ENCODE measurements at regions not wholly inside any gene's neighbourhood (a gene's known extent, or its start where the extent isn't known, plus 50 kb on each side); places are given as distances from the start of the nearest gene placed in this dataset.
"Not testable (repeated sequence)": the region's sequence is repeated elsewhere in the genome, so short reads cannot be mapped to it uniquely, and the experiment has no call there.

DNA sequence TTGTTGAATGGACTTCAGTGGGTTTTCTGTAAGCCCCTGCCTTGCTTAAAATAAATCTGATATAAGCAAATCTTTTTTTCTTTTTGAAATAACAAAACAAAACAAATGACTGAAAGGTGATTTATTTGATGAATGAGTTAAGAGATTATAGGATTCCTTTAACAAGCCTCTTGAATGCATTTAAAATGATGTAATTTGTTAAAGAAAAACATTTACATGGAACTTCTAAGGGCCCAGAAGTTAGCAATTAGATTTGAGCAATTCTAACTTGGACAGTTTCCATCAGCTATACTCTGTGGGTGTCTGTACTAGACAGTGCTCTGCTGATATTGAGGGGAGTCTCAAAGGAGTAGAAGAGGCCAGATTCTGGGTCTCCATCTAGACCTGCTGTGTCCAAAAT is 143.5 kb upstream of the RAG2 start:
- DNase-seq (ENCODE audit: low read depth, low spot score): no peak

DNA sequence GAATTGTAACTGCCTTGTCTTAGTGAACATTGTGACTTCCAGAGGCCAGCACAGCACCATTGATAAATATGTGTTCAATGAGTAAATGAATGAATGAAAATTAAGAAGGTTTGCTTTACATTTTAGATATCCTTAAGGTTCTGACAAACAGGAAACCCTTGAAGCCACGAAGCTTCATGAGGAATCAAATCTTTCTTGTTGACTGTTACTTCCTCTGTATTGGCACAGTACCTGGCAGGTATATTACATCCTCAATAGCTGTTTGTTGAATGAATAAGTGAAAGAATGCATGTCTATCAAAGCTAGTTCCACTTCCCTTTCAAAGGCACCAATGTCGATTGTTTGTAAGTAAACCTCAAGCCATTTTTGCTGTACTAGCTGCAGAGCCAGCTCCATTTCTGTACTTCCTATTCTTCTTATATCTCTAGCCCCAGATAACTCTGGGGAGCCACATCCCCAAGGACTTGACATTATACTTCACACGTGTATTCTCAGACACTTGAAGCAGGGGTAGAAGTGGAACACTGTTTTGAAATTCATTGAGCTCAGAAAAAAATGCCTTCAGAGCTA is 140.3 kb upstream of the RAG2 start:
- DNase-seq (ENCODE audit: low read depth, low spot score): no peak

DNA sequence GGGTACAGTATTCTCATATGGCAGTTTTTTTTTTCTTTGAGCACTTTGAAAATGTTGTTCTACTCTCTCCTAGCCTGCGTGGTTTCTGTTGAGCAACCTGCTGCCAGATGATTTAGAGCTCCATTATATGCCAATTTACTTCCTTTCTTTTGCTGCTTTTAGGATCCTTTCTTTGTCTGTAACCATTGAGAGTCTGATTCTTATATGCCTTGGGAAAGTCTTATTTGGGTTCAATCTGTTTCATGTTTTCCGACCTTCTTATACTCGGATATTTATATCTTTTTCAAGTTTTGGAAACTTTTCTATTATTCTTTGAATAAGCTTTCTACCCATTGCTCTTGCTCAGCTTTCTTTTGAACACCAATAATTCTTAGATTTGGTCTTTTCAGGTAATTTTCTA is 138.1 kb upstream of the RAG2 start:
- DNase-seq (ENCODE audit: low read depth, low spot score): no peak

DNA sequence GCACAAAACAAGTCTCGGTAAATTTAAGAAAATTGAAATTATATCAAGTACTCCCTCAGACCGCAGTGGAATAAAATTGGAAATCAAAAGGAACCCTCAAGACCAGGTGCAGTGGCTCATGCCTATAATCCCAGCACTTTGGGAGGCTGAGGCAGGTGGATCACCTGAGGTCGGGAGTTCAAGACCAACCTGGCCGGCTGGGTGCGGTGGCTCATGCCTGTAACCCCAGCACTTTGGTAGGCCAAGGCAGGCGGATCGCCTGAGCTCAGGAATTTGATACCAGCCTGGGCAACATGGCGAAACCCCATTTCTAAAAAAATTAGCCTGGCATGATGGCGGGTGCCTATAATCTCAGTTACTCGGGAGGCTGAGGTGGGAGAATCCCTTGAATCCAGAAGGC is 135.7 kb upstream of the RAG2 start:
- DNase-seq (ENCODE audit: low read depth, low spot score): not testable (repeated sequence)

DNA sequence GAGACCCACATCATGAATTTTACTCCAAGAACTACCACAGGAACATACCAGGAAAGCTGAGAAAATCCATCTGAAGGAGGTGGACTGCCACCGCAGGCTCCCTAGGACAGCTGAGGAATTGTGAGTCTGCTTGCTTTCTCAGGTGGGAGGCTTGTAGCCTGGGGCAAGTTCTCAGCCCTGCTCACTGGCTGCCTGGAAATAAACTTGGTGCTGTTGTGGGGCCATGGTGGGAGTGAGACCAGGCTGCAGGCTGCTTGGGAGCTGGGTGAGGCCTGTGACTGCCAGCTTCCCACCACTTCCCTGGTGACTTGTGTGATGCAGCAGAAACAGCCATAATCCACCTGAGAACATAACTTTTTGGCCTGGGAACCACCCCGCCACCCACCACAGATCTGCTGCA is 132.7 kb upstream of the RAG2 start:
- DNase-seq (ENCODE audit: low read depth, low spot score): no peak

DNA sequence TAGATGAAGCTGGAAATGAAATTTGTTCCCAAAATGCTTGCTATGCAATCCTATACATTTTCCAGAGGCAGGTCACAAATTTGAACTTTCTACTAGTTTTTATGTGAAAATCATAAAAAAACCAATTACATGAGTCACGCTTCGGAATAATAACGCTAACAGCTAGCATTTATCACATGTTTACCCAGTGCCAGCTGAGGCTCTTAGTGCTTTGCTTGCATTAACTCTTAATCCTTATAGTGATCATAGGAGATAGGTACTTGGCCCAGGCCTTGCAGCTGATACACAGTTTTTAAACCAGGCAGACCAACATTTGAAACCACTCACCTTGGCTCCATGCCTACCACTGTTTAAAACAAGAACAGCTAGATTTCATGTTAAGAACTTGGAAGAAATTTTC is 131.8 kb upstream of the RAG2 start:
- DNase-seq (ENCODE audit: low read depth, low spot score): no peak

DNA sequence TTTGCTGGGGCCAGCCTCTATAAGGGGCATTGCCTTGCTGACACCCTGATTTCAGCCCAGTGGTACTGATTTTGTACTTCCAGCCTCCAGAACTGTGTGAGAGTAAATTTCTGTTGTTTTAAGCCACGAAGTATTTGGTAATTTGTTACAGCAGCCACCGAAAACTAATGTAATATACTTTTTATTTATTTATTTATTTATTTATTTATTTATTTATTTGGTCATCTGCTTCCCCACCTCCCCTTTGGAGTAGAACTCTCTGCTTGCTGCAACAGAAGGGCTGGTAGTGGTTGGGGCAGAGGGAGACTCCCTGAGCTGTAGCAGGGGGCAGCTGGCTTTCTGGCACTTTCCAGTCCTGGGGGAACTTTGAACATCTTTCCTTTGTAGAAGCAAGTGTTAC is 128.4 kb upstream of the RAG2 start:
- no peak for DNase-seq (ENCODE audit: low read depth, low spot score)

DNA sequence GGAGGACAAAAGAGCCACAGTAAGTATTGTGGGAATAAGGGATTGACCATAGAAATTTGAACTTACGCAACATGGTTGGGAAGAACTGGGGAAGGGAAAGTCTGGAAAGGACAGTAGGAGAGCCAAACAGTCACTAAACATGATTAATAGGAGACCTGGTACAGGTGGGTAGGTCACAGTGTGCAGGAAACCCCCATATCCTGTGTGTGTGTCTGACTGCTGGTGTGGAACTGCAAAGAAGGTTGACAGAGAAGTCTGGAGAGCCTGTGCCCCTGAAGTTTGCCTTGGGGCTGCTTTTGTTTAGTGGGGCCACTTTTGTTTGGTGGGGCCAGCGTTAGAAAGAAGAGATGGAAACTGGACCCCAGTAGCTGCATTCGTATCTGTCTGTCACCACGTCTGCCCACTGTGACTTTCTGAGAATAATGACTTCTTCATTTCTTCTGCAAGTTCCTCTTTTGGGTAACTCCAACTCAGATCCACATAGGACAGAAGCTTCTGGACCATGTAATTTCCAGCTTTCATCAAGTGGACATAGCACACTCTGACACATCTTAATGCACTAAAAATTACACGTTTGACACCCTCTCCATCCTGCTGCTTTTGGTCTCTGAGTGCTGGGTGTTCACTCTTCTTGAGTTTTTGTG is 126.8 kb upstream of the RAG2 start:
- DNase-seq (ENCODE audit: low read depth, low spot score): no peak

DNA sequence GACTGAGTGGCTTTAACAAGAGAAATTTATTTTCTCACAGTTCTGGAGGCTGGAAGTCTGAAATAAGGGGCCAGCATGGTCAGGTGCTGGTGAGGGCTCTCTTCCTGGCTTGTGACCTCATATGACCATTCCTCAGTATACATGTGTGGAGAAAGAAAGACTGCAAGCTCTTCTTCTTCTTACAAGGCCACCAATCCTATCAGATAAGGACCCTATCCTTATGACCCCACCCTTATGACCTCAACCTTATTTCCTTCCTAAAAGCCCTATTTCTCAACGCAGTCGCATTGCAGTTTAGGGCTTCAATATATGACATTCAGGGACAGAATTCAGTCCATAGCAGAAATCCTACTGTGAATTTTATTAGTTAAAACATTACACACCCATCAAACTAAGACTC is 124.4 kb upstream of the RAG2 start:
- no peak for DNase-seq (ENCODE audit: low read depth, low spot score)

DNA sequence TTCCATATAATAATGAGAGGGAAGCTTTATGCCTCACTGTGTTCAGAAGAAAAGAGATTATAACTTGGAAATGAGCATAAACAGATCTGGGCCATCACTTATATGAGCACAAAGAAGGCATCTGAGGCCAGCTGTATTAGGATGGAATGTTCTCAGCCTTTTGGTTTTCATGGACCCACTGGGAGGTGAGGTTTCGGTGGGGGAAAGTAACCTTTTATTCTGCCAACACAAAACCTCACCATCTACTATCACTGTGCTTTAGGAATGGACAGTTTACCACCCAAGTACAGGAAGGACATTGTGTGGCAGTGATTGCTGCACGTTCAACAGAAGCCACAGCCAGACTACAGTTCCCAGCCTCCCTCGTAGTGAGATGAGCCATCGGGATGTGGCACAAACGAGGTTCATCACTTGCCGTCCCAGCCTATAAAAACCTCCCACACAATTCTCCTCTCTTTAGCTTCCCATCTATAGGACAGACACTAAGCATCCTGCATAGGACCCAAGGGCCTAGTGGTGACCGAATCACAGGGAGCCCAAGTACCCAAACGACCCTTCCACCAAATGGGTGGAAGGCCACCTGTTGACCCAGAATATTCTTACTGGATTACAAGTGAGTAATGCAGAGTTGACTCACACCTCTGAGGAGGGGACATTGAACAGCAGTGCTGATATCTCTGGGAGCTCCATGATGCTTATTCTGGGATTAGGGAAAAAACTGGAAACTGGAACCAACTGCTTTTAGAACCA is 121.5 kb upstream of the RAG2 start:
- no peak for DNase-seq (ENCODE audit: low read depth, low spot score)

DNA sequence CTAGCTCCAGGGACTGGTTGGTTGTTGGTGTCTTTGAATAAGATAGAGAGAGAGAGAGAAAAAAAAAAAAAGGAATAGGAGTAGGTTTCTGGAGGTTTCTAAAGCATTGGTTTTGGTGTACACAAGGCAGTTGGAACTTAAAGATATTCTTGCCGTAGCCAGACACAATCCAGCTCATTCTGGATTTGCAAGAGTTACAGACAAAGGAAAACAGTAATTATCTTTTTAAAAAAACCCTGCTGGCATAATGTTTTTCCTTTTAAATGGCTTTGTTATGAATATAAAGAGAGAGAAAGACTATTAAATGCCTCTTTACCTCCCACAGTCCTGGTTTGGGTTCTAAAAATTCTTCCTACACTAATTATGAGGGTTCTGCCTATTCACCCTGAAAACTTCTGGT is 120.4 kb upstream of the RAG2 start:
- no peak for DNase-seq (ENCODE audit: low read depth, low spot score)

DNA sequence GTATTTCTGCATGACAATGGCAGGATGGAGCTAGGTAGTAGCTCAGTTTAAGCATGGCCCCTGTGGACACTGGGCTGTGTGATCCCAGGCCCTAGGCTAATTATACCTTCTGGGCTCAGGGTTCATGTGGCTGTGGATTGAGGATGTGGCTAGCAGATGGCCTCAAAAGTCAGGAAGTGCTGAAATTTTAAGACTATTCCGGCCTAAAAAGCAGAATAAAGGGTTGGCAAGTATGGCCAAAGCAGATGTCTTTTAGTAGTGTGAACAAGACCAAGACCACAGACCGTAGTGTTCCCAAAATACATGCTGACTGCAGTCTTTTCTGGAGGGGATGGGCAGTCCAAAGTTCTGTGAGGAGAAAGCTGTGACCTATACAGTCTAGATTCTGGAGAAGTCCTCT is 115.7 kb upstream of the RAG2 start:
- DNase-seq (ENCODE audit: low read depth, low spot score): no peak

DNA sequence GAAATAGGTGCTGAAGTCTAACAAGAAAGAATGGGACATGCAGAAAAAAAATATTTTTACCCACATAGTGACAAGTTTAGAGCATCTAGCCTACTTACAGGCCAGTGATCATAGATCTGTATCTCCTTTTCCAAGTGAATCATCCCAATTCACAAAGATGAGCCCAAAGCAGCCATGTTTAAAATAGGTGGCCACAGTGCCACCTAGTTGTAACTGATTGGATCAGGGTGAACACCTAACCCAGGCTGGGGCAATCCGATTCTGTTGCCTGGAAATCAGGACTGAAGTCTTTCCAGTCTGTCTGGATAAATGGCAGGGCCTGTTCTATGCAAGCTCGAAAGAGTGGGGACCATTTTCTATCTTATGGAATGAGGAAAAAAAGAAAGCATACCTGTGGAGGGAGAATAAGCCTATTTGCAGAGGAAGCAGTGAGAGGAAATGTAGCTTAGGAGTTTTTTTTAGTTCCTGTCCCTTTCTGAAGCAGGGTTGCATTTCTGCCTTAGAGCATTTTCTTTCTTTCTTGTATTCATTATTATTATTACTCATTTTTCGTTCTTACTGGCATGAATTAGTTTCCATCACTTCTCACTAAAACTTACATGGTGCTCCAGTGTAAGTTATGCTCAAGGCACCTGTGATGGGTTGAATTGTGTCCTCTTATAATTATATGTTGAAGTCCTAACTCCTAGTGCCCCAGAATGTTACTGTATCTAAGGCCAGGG is 113.2 kb upstream of the RAG2 start:
- DNase-seq (ENCODE audit: low read depth, low spot score): no peak
